SK-N-SH (cell line): ENCODE measurements at regions not wholly inside any gene's neighbourhood (a gene's known extent, or its start where the extent isn't known, plus 50 kb on each side); places are given as distances from the start of the nearest gene placed in this dataset.

Experiments
- CTCF ChIA-PET: fragments of 300-600, 350-600 bp; formaldehyde crosslinking; extraction: SDS; loops from one replicate; lab custom pipeline; 2021; lab: Yijun Ruan, JAX
- POLR2A ChIA-PET: fragments of 350-600 bp; sonication (Branson Sonifier 250); formaldehyde crosslinking; extraction: SDS; loops from one replicate; lab custom pipeline; 2020; ENCODE audit warnings: antibody characterized with exemption, inconsistent platforms; lab: Yijun Ruan, JAX
- DNase-seq: peaks from one replicate; pipeline ENCODE4 v3.0.0; 2012
- H2AFZ ChIP-seq: fragments of 200-600 bp; sonication (generic); 2 replicates; pipeline ENCODE4 v1.8.1; 2016; ENCODE audit warnings: antibody characterized with exemption, mild to moderate bottlenecking, low read depth
- H3F3A ChIP-seq: fragments of 200-600 bp; sonication (generic); replicated peaks from 2 replicates; pipeline ENCODE3; 2016; ENCODE audit warnings: antibody characterized with exemption, mild to moderate bottlenecking; ENCODE audit not compliant: insufficient read depth
- H3K27ac ChIP-seq, 2 experiments: fragments of 200-500 bp in 1 of 2; fragments of 200-600 bp in 1 of 2; sonication (Bioruptor generic) in 1 of 2; sonication (generic), shearing (Covaris generic) in 1 of 2; 2 replicates each; pipeline versions ENCODE4 v1.5.1 to v1.6.1; 2014 to 2016; ENCODE audit warnings: low read depth in 2 of 2, inconsistent platforms in 1 of 2, low read length in 1 of 2, mild to moderate bottlenecking in 1 of 2, mixed read lengths in 1 of 2
- H3K27me3 ChIP-seq: fragments of 200-600 bp; sonication (generic), shearing (Covaris generic); 2 replicates; pipeline ENCODE4 v1.6.1; 2016; ENCODE audit warnings: mixed run types; ENCODE audit not compliant: insufficient read depth
- H3K36me3 ChIP-seq, 2 experiments: fragments of 200-500 bp in 1 of 2; fragments of 200-600 bp in 1 of 2; sonication (Bioruptor generic) in 1 of 2; sonication (generic) in 1 of 2; replicated peaks in 1 of 2; 2 replicates each; pipeline versions ENCODE3 to v1.5.1; 2014 to 2016; ENCODE audit warnings: low read length in 1 of 2, mild to moderate bottlenecking in 1 of 2; ENCODE audit not compliant: insufficient read depth in 2 of 2, control insufficient read depth in 1 of 2
- H3K4me1 ChIP-seq, 2 experiments: fragments of 200-500 bp in 1 of 2; fragments of 200-600 bp in 1 of 2; sonication (Bioruptor generic) in 1 of 2; sonication (generic), shearing (Covaris generic) in 1 of 2; 2 replicates each; pipeline versions ENCODE4 v1.5.1 to v1.6.1; 2014 to 2016; ENCODE audit warnings: low read depth in 1 of 2, low read length in 1 of 2, mixed run types in 1 of 2; ENCODE audit not compliant: insufficient read depth in 2 of 2, control insufficient read depth in 1 of 2
- H3K4me2 ChIP-seq: fragments of 200-600 bp; sonication (generic), shearing (Covaris generic); 2 replicates; pipeline ENCODE4 v1.6.1; 2017; ENCODE audit warnings: mixed run types
- H3K4me3 ChIP-seq, 2 experiments: fragments of 200-500 bp in 1 of 2; fragments of 200-600 bp in 1 of 2; sonication (Bioruptor generic) in 1 of 2; sonication (generic), shearing (Covaris generic) in 1 of 2; 2 replicates each; pipeline versions ENCODE4 v1.5.1 to v1.8.1; 2014 to 2016; ENCODE audit warnings: low read depth in 2 of 2, inconsistent platforms in 1 of 2, low read length in 1 of 2, mild to moderate bottlenecking in 1 of 2, mixed read lengths in 1 of 2, moderate library complexity in 1 of 2
- H3K79me2 ChIP-seq: fragments of 200-600 bp; sonication (generic); 2 replicates; pipeline ENCODE4 v1.8.1; 2017; ENCODE audit warnings: mild to moderate bottlenecking; ENCODE audit not compliant: insufficient read depth
- H3K9ac ChIP-seq: fragments of 200-600 bp; sonication (generic); 2 replicates; pipeline ENCODE4 v1.6.1; 2017; ENCODE audit warnings: mixed run types
- H3K9me2 ChIP-seq: fragments of 200-600 bp; sonication (generic); 2 replicates; pipeline ENCODE4 v1.6.1; 2017; ENCODE audit warnings: mixed run types
- H3K9me3 ChIP-seq: fragments of 200-600 bp; sonication (generic); 2 replicates; pipeline ENCODE4 v1.6.1; 2017; ENCODE audit warnings: mixed run types, mild to moderate bottlenecking, moderate library complexity
- H4K20me1 ChIP-seq: fragments of 200-600 bp; sonication (generic); 2 replicates; pipeline ENCODE4 v1.6.1; 2017; ENCODE audit warnings: mild to moderate bottlenecking, mixed run types; ENCODE audit not compliant: insufficient read depth
- CHD2 ChIP-seq: fragments of 150-350 bp; IDR thresholded peaks from 2 replicates; pipeline ENCODE4 v1.6.1; 2018; ENCODE audit warnings: low read length; ENCODE audit not compliant: partially characterized antibody
- ELF1 ChIP-seq: IDR thresholded peaks from 2 replicates; pipeline ENCODE4 v1.4.0; 2012
- EZH2phosphoT487 ChIP-seq: fragments of 200-600 bp; sonication (generic); IDR thresholded peaks from 2 replicates; pipeline ENCODE4 v1.6.1; 2017; ENCODE audit warnings: low read depth, mixed run types, mild to moderate bottlenecking, antibody characterized with exemption, moderate library complexity, borderline replicate concordance
- FOSL2 ChIP-seq: IDR thresholded peaks from 2 replicates; pipeline ENCODE4 v1.4.0; 2012; ENCODE audit warnings: low read depth, mild to moderate bottlenecking, moderate library complexity, borderline replicate concordance
- FOXJ3 ChIP-seq: sonication (generic); formaldehyde crosslinking; IDR thresholded peaks from 2 replicates; pipeline ENCODE4 v1.5.1; 2020; ENCODE audit warnings: mild to moderate bottlenecking, missing genetic modification reagents
- JUND ChIP-seq: IDR thresholded peaks from 2 replicates; pipeline ENCODE4 v1.4.0; 2012
- MXI1 ChIP-seq: IDR thresholded peaks from 2 replicates; pipeline ENCODE4 v1.6.1; 2012; ENCODE audit warnings: mild to moderate bottlenecking, low read depth, low read length, improper control_type of control experiment
- RAD21 ChIP-seq: IDR thresholded peaks from 2 replicates; pipeline ENCODE4 v1.6.1; 2012; ENCODE audit warnings: mild to moderate bottlenecking, low read length
- RFX5 ChIP-seq: IDR thresholded peaks from 2 replicates; pipeline ENCODE4 v1.6.1; 2012; ENCODE audit warnings: mild to moderate bottlenecking, improper control_type of control experiment, low read length
- RXRA ChIP-seq: IDR thresholded peaks from 2 replicates; pipeline ENCODE4 v1.4.0; 2012; ENCODE audit warnings: low read depth, mild to moderate bottlenecking, borderline replicate concordance
- TEAD4 ChIP-seq: IDR thresholded peaks from 2 replicates; pipeline ENCODE4 v1.4.0; 2012; ENCODE audit warnings: mild to moderate bottlenecking, borderline replicate concordance; ENCODE audit not compliant: insufficient read depth
- USF1 ChIP-seq: IDR thresholded peaks from 2 replicates; pipeline ENCODE4 v1.4.0; 2012; ENCODE audit warnings: low read depth, borderline replicate concordance
- YY1 ChIP-seq: IDR thresholded peaks from 2 replicates; pipeline ENCODE4 v1.4.0; 2012; ENCODE audit warnings: low read depth, mild to moderate bottlenecking
- ZBTB33 ChIP-seq: IDR thresholded peaks from 2 replicates; pipeline ENCODE4 v1.4.0; 2012; ENCODE audit warnings: low read depth, borderline replicate concordance
- WGBS: methylation state at CpG from one replicate; pipeline ENCODE4 v1.1.6; 2017; ENCODE audit warnings: low lambda C conversion rate; 5-methylcytosine and 5-hydroxymethylcytosine counted together
- TF ChIP-seq, protein P1 (sequence below): IDR thresholded peaks from 2 replicates; pipeline ENCODE4; 2012
- TF ChIP-seq, protein P2 (sequence below): fragments of 150-350 bp; IDR thresholded peaks from 2 replicates; pipeline ENCODE4 v1.6.1; 2017; ENCODE audit warnings: antibody characterized with exemption, low read length, low read depth, borderline replicate concordance

- TF ChIP-seq, protein P1, sequence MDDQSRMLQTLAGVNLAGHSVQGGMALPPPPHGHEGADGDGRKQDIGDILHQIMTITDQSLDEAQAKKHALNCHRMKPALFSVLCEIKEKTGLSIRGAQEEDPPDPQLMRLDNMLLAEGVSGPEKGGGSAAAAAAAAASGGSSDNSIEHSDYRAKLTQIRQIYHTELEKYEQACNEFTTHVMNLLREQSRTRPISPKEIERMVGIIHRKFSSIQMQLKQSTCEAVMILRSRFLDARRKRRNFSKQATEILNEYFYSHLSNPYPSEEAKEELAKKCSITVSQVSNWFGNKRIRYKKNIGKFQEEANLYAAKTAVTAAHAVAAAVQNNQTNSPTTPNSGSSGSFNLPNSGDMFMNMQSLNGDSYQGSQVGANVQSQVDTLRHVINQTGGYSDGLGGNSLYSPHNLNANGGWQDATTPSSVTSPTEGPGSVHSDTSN = no peak
- TF ChIP-seq, protein P2, sequence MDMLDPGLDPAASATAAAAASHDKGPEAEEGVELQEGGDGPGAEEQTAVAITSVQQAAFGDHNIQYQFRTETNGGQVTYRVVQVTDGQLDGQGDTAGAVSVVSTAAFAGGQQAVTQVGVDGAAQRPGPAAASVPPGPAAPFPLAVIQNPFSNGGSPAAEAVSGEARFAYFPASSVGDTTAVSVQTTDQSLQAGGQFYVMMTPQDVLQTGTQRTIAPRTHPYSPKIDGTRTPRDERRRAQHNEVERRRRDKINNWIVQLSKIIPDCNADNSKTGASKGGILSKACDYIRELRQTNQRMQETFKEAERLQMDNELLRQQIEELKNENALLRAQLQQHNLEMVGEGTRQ = no peak
- no peak for TF ChIP-seq USF1
- no peak for TF ChIP-seq ELF1
These were observed 159.8 kb downstream of the PLPPR4 start (continued) for GRCh38 chr1:99424087-99424486.

- TF ChIP-seq MXI1 (no peak), RAD21 (no peak), RXRA (no peak), FOSL2 (no peak), CHD2 (no peak), ZBTB33 (no peak), YY1 (no peak), TEAD4 (no peak), ELF1 (no peak), EZH2phosphoT487 (no peak), RFX5 (no peak), FOXJ3 (no peak), JUND (no peak)
- TF ChIP-seq, protein P2 = no peak
- TF ChIP-seq, protein P1 = no peak
These were observed 165.5 kb downstream of the PLPPR4 start for GRCh38 chr1:99429754-99430153.

More at GRCh38 chr1:99429754-99430153, 165.5 kb downstream of the PLPPR4 start:
- no peaks in the 10 kb centered on the region for H3K9me2 ChIP-seq
- H3K9ac ChIP-seq = no peak overlapping the region
- no peak for DNase-seq
- H3K4me1 ChIP-seq = no peaks in the 10 kb centered on the region
- H2AFZ ChIP-seq = no peak overlapping the region
- WGBS = 35% methylated on average over 1 of the region's 1 CpG
- H4K20me1 ChIP-seq = no peaks in the 10 kb centered on the region
- ChIA-PET CTCF (no interaction called here), POLR2A (no interaction called here)
- no peak overlapping the region for H3K4me3 ChIP-seq
- H3K36me3 ChIP-seq = no peaks in the 10 kb centered on the region
- no peaks in the 10 kb centered on the region for H3K79me2 ChIP-seq
- H3F3A ChIP-seq = no peaks in the 10 kb centered on the region
- H3K27me3 ChIP-seq = no peaks in the 10 kb centered on the region
- H3K4me2 ChIP-seq = no peak overlapping the region
- H3K9me3 ChIP-seq = no peaks in the 10 kb centered on the region
- H3K27ac ChIP-seq = no peak overlapping the region
